Kidney (tissue), 13 donors: ENCODE measurements at regions not wholly inside any gene's neighbourhood (a gene's known extent, or its start where the extent isn't known, plus 50 kb on each side); places are given as distances from the start of the nearest gene placed in this dataset.

Source experiments
- DNase-seq, 5 donors: peaks; one replicate each; pipeline ENCODE4 v3.0.0-alpha.2; 2013 to 2020
- FAIRE-seq: peaks from 2 replicates; lab custom pipeline; 2012; peaks lifted over from hg19 to GRCh38; lab: Jason Lieb, UNC
- H3K27ac ChIP-seq, 2 donors: one replicate each; pipeline ENCODE4 v1.7.0; 2013; ENCODE audit warnings: low read depth in 2 of 2, low read length in 2 of 2, inconsistent platforms in 1 of 2
- H3K27me3 ChIP-seq: one replicate; pipeline ENCODE4 v1.7.1; 2013; ENCODE audit warnings: low read length, inconsistent platforms; ENCODE audit not compliant: control insufficient read depth, insufficient read depth
- H3K36me3 ChIP-seq, 3 donors: one replicate each; pipeline versions ENCODE4 v1.7.0 to v1.7.1; 2013; ENCODE audit warnings: low read length in 3 of 3, control low read depth in 1 of 3, inconsistent platforms in 1 of 3; ENCODE audit not compliant: insufficient read depth in 3 of 3, control insufficient read depth in 2 of 3
- H3K4me1 ChIP-seq, 3 donors: one replicate each; pipeline versions ENCODE4 v1.7.0 to v1.7.1; 2013; ENCODE audit warnings: low read length in 3 of 3, inconsistent platforms in 1 of 3, low read depth in 1 of 3; ENCODE audit not compliant: control insufficient read depth in 2 of 3, insufficient read depth in 2 of 3
- H3K4me3 ChIP-seq, 3 donors: one replicate each; pipeline versions ENCODE4 v1.7.0 to v1.8.1; 2013; ENCODE audit warnings: low read length in 3 of 3, control low read depth in 1 of 3, inconsistent platforms in 1 of 3
- H3K9ac ChIP-seq, 3 donors: one replicate each; pipeline versions ENCODE4 v1.7.0 to v1.7.1; 2013; ENCODE audit warnings: low read length in 3 of 3, control low read depth in 1 of 3, inconsistent platforms in 1 of 3
- H3K9me3 ChIP-seq, 3 donors: one replicate each; pipeline versions ENCODE4 v1.7.0 to v1.7.1; 2013; ENCODE audit warnings: low read length in 3 of 3, control low read depth in 1 of 3, inconsistent platforms in 1 of 3; ENCODE audit not compliant: control insufficient read depth in 2 of 3, insufficient read depth in 1 of 3
- CTCF ChIP-seq: IDR thresholded peaks from 3 replicates; pipeline ENCODE4 v1.5.1; 2012; ENCODE audit warnings: mild to moderate bottlenecking, moderate library complexity, borderline replicate concordance; ENCODE audit not compliant: insufficient read depth; ENCODE audit errors: extremely low read depth
- intact Hi-C: fragments of 100-400 bp; cut with DNase I; formaldehyde crosslinking; loops from one replicate; pipeline ENCODE4 v1.11.1; 2022
- donor health status: control.
- donor health status: control.
- donor health status: control.
- donor health status: control.
- donor health status: control.
- donor health status: DM: yes; HTN: yes; CAD: no.
- donor health status: Normal renal cell carcinoma (clear cell type).

GRCh38 chrX:56025872-56026571, 206.1 kb upstream of the KLF8 start:
- TF ChIP-seq CTCF, result no peak
- no peaks in the 10 kb centered on the region for H3K36me3 ChIP-seq
- H3K4me3 ChIP-seq, result no peak overlapping the region
- no peaks in the 10 kb centered on the region for H3K27me3 ChIP-seq
- no peak overlapping the region for H3K9ac ChIP-seq
- H3K4me1 ChIP-seq, result no peaks in the 10 kb centered on the region
- H3K9me3 ChIP-seq, result no peaks in the 10 kb centered on the region
- FAIRE-seq, result no peak
- no peak overlapping the region for H3K27ac ChIP-seq
- no peak for DNase-seq
- intact Hi-C loops, result no loop called here

- H3K36me3 ChIP-seq, result no peaks in the 10 kb centered on the region
- TF ChIP-seq CTCF, result no peak
- no peak overlapping the region for H3K9ac ChIP-seq
- no peaks in the 10 kb centered on the region for H3K27me3 ChIP-seq
- no peak overlapping the region for H3K27ac ChIP-seq
- FAIRE-seq (no peak), DNase-seq (no peak)
- intact Hi-C loops, result no loop called here
- no peak overlapping the region for H3K4me3 ChIP-seq
- H3K9me3 ChIP-seq, result no peaks in the 10 kb centered on the region
- no peaks in the 10 kb centered on the region for H3K4me1 ChIP-seq
These were observed 205.3 kb upstream of the KLF8 start for GRCh38 chrX:56026815-56027214.

GRCh38 chrX:56029188-56029587, 203.0 kb upstream of the KLF8 start:
- H3K27me3 ChIP-seq, result no peaks in the 10 kb centered on the region
- no peak for FAIRE-seq
- no peak for TF ChIP-seq CTCF
- no peak for DNase-seq
- no peaks in the 10 kb centered on the region for H3K9me3 ChIP-seq
- intact Hi-C loops, result no loop called here
- no peak overlapping the region for H3K9ac ChIP-seq
- H3K27ac ChIP-seq, result no peak overlapping the region
- no peaks in the 10 kb centered on the region for H3K36me3 ChIP-seq
- no peaks in the 10 kb centered on the region for H3K4me1 ChIP-seq
- no peak overlapping the region for H3K4me3 ChIP-seq

GRCh38 chrX:56029691-56030090, 202.5 kb upstream of the KLF8 start:
- Histone ChIP-seq H3K4me3 (no peak overlapping the region), H3K4me1 (no peaks in the 10 kb centered on the region), H3K36me3 (no peaks in the 10 kb centered on the region), H3K9me3 (no peaks in the 10 kb centered on the region), H3K9ac (no peak overlapping the region), H3K27ac (no peak overlapping the region), H3K27me3 (no peaks in the 10 kb centered on the region)
- no peak for TF ChIP-seq CTCF
- DNase-seq (no peak), FAIRE-seq (no peak)
- intact Hi-C loops, result no loop called here
